ENCODE measurements at regions not wholly inside any gene's neighbourhood (a gene's known extent, or its start where the extent isn't known, plus 50 kb on each side); places are given as distances from the start of the nearest gene placed in this dataset.

GRCh38 chr20:57797401-57797800 lies 87.6 kb upstream of the PMEPA1 start:
- Histone ChIP-seq H2AFZ (ENCODE audit: low read depth, low read length) (no peak overlapping the region), H3K27me3 (ENCODE audit: control insufficient read depth in 2 of 2, insufficient read depth in 2 of 2, low read length in 2 of 2) (peaks cover 0 to 3% of the 10 kb centered on the region in 2 experiments), H3K9me3 (replicated peaks; ENCODE audit: control insufficient read depth, insufficient read depth, low read length) (no peaks in the 10 kb centered on the region), H3K27ac (ENCODE audit: insufficient read depth, low read depth, low read length) (no peak overlapping the region), H3K36me3 (ENCODE audit: control insufficient read depth in 2 of 2, extremely low read depth in 1 of 2, insufficient read depth in 2 of 2, low read length in 2 of 2) (no peaks in the 10 kb centered on the region), H3K4me3 (replicated peaks in 1 of 3; ENCODE audit: insufficient read depth in 1 of 3, low read depth in 1 of 3, low read length in 3 of 3) (no peak overlapping the region), H3K9me1 (replicated peaks; ENCODE audit: control insufficient read depth, extremely low read depth, insufficient read depth, low read length) (no peaks in the 10 kb centered on the region), H3K4me2 (ENCODE audit: insufficient read depth, low read length) (no peak overlapping the region), H3K9ac (replicated peaks; ENCODE audit: extremely low read depth, insufficient read depth, low read length) (no peak overlapping the region), H4K20me1 (replicated peaks; ENCODE audit: control insufficient read depth, extremely low read depth, insufficient read depth, low read length) (no peaks in the 10 kb centered on the region), H3K4me1 (ENCODE audit: control insufficient read depth, extremely low read depth, insufficient read depth, low read length) (no peaks in the 10 kb centered on the region), H3K79me2 (ENCODE audit: control insufficient read depth, insufficient read depth, low read length) (no peaks in the 10 kb centered on the region)
- intact Hi-C loops (cut with micrococcal nuclease), result no loop called here
- POLR2A ChIA-PET, result no interaction called here
- dilution Hi-C loops (cut with MboI; ENCODE audit: extremely low pct_ligation_motif_present, low sequenced_read_pairs), result no loop called here
- TF ChIP-seq POLR2A (IDR thresholded peaks at IDR 0.05; ENCODE audit: low read depth, low read length) (no peak), GATA2 (IDR thresholded peaks at IDR 0.05; ENCODE audit: insufficient read depth, insufficient read length, low read depth, low read length) (no peak), POLR2AphosphoS5 (IDR thresholded peaks at IDR 0.05; ENCODE audit: insufficient read depth, low read depth, low read length) (no peak), CTCF (IDR thresholded peaks at IDR 0.05; ENCODE audit: extremely low read depth in 1 of 2, insufficient read depth in 1 of 2, low read depth in 1 of 2, low read length in 2 of 2) (no peak), JUN (IDR thresholded peaks at IDR 0.05; ENCODE audit: borderline replicate concordance, insufficient read depth, insufficient read length, low read depth) (no peak), EZH2 (IDR thresholded peaks at IDR 0.05; ENCODE audit: borderline replicate concordance, low read depth, low read length, severe bottlenecking) (no peak), MYC (IDR thresholded peaks at IDR 0.05; ENCODE audit: low read depth, low read length) (no peak), FOS (IDR thresholded peaks at IDR 0.05; ENCODE audit: borderline replicate concordance, insufficient read depth, low read length) (no peak), MAX (IDR thresholded peaks at IDR 0.05; ENCODE audit: insufficient read depth, insufficient read length) (no peak)
- DNase-seq (ENCODE audit: low read depth, low spot score) (no peak), FAIRE-seq (no peak)
- BruUV-seq (replicated peaks), result no TSS peak
- CTCF ChIA-PET, result no interaction called here
